GM13976 (cell line): ENCODE measurements at regions not wholly inside any gene's neighbourhood (a gene's known extent, or its start where the extent isn't known, plus 50 kb on each side); places are given as distances from the start of the nearest gene placed in this dataset.

Experiments
- DNase-seq: peaks from one replicate; pipeline ENCODE4 v3.0.0; 2012; ENCODE audit warnings: low spot score
- in situ Hi-C: fragments of 300-500 bp; cut with MboI; formaldehyde crosslinking; loops from one replicate; pipeline ENCODE4 v1.12.0; 2022; ENCODE audit warnings: low sequenced_read_pairs, mixed read lengths, inconsistent platforms; ENCODE audit not compliant: unreplicated experiment
- TF ChIP-seq, protein P1 (sequence below): IDR thresholded peaks from 2 replicates; pipeline ENCODE4 v1.5.1; 2012; ENCODE audit warnings: borderline replicate concordance, mild to moderate bottlenecking; ENCODE audit not compliant: insufficient read depth; ENCODE audit errors: extremely low read depth, missing control alignments, control extremely low read depth

DNA sequence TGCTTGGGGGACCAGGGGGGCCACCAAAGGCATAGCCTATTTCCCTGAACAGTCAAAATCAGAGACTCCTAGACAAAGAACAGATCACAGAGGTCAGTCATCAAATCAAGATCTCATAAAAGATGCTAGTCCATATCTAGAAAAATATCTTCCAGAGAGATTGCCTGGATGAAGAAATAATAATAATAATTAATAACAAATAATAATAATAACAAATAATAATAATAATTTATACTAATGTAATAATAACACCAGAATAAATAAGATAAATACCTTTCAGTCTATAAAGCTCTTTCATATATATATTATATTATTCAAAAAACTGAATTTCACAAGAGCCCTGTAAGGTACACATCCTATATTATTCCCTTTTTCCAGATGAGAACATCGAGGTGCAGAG is 129.6 kb downstream of the PAX1 start:
- in situ Hi-C loops: no loop called here
- no peak for DNase-seq
- TF ChIP-seq, protein P1, sequence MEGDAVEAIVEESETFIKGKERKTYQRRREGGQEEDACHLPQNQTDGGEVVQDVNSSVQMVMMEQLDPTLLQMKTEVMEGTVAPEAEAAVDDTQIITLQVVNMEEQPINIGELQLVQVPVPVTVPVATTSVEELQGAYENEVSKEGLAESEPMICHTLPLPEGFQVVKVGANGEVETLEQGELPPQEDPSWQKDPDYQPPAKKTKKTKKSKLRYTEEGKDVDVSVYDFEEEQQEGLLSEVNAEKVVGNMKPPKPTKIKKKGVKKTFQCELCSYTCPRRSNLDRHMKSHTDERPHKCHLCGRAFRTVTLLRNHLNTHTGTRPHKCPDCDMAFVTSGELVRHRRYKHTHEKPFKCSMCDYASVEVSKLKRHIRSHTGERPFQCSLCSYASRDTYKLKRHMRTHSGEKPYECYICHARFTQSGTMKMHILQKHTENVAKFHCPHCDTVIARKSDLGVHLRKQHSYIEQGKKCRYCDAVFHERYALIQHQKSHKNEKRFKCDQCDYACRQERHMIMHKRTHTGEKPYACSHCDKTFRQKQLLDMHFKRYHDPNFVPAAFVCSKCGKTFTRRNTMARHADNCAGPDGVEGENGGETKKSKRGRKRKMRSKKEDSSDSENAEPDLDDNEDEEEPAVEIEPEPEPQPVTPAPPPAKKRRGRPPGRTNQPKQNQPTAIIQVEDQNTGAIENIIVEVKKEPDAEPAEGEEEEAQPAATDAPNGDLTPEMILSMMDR: no peak

DNA sequence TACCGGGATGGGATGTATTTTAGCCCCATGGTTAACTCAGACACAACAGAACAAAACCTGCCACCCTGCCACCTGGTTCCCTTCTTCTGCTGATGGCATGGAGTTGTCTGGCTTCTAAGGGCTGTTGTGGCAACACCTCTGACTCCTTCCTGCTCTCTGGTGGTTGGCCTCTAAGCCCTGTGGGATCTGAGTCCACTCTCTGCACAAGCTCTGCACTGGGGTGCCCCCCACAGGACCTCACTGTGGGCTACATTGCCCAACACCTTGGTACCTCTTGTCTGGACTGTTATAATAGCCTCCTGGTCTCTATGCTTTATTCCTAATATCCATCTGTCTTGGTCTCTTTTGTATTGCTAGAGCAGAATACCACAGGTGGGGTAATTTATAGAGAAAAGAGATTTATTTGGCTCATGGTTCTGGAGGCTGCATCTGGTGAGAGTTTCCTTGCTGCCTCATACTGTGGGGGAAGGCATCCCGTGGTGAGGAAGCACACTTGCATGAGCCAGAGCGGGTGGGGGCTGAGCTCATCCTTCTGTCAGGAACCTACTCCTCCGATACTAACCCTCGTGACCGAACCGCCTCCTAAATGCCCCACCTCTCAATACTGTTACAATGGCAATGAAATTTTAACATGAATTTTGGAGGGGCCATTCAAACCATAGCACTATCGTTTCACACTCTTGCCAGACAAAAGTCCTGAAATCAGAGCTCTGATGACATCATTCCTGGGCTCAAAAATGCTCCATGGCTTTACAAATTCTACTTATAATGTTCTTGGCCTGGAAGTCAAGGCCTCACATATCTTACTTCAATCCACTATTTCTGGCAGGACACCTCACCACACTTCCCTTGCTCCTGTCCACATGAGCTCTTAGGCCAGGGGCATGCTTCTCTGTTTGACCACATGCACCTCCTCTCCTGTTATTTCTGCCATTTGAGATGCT is 127.2 kb downstream of the PAX1 start:
- no peak for DNase-seq
- in situ Hi-C loops: no loop called here
- TF ChIP-seq, protein P1: no peak

DNA sequence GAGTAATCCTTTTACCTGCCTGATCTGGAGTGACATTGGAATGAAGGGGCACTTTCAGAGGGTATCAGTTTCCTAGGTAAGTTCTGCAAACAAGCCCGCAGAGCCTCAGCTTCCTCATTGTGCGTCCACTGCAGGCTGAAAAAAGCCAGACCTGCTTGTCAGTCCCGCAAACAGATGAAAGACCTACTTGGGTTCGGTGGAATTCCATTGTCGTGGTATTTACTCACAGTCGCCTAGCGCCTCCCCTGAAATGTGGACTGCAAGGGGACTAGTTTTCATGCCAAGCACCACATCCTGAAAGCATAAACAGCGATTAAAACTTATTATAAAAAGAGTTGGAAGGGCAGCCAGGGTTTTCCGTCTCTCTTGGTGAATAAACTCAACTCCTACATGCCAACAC is 121.5 kb downstream of the PAX1 start:
- TF ChIP-seq, protein P1: no peak
- DNase-seq: no peak
- in situ Hi-C loops: no loop called here

DNA sequence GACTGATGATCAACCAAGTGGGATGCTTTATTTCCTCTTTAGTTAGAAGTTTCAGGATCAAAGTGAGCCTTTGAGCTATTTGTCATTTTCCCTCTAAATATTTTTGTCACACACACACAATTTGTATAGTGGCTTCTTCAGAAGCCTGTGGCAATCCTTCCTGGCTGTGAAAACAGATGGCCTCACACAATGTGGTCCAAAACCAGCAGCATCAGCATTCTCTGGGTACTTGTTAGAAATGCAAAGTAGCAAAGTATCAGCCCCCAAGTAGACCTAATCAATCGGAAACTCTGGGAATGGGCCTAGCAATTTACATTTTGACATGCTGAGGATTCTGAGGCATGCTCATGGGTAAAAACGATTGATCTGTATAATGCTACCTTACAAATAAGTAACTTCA is 115.9 kb downstream of the PAX1 start:
- TF ChIP-seq, protein P1: no peak
- in situ Hi-C loops: no loop called here

DNA sequence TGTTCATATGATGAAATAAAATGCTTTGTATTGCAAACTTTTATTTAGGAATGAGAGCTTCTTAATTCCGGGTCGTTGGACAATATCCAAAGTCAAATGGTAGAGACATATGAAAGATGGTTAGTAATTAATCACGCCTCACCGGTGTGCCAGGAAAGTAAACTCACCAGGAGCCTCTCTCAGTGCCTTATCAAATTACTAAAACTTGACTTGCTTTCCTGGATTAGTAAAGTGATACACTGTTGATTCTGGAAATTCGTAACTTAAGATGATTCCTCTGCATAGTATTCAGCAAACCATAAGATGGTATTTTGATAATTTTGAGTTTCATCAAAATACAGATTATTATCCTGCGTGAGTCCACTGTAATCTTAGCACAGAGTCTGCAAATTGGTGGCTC is 115.2 kb downstream of the PAX1 start:
- in situ Hi-C loops: no loop called here
- DNase-seq: no peak
- TF ChIP-seq, protein P1: no peak

More for the DNA sequence above, 115.9 kb downstream of the PAX1 start:
- DNase-seq: no peak

DNA sequence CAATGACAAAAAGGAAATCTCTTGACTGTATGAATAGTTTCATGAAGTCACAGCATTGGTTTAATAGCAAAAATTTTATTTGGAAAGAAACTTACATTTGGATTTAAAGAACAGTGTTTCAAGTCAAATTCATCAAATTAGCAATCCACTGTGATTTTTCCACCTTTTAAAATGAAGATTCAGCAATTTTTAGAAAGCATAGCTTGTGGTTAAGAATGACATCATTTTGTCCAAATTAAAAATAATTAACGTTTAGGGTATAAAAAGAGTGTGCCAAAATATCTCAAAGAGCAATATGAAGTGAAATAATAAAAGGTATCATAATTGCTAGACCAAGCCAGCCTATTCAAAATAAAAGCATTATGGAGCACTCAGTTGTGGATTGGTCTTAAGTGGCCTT is 114.6 kb downstream of the PAX1 start:
- TF ChIP-seq, protein P1: no peak
- in situ Hi-C loops: no loop called here
- no peak for DNase-seq
